ENCODE measurements at regions not wholly inside any gene's neighbourhood (a gene's known extent, or its start where the extent isn't known, plus 50 kb on each side); places are given as distances from the start of the nearest gene placed in this dataset.
"Not testable (repeated sequence)": the region's sequence is repeated elsewhere in the genome, so short reads cannot be mapped to it uniquely, and the experiment has no call there.

GRCh38 chr3:191680989-191681597 lies 220.1 kb downstream of the PYDC2 start:
- TF ChIP-seq EZH2phosphoT487 (IDR thresholded peaks at IDR 0.05; ENCODE audit: low read depth), result no peak
- TF ChIP-seq CTCF (IDR thresholded peaks at IDR 0.05; ENCODE audit: low read depth, low read length), result no peak
- no peaks in the 10 kb centered on the region for H3K79me2 ChIP-seq (ENCODE audit: low read length)
- H3K4me1 ChIP-seq (ENCODE audit: low read length), result no peaks in the 10 kb centered on the region
- H3K4me3 ChIP-seq (ENCODE audit: low read length), result no peak overlapping the region
- no peaks in the 10 kb centered on the region for H3K9me3 ChIP-seq (ENCODE audit: insufficient read depth, low read length)
- H3K27me3 ChIP-seq (ENCODE audit: low read depth, low read length), result no peaks in the 10 kb centered on the region
- H3K36me3 ChIP-seq (replicated peaks; ENCODE audit: low read depth, low read length), result no peaks in the 10 kb centered on the region
- no peaks in the 10 kb centered on the region for H4K20me1 ChIP-seq (ENCODE audit: insufficient read depth, low read length)
- H3K27ac ChIP-seq (ENCODE audit: low read length), result no peak overlapping the region
- H3K9ac ChIP-seq (ENCODE audit: low read length), result no peak overlapping the region
- H2AFZ ChIP-seq (ENCODE audit: low read depth, low read length), result no peak overlapping the region
- H3K4me2 ChIP-seq (ENCODE audit: low read length), result no peak overlapping the region

GRCh38 chr3:191682961-191683360 lies 222.0 kb downstream of the PYDC2 start:
- no peaks in the 10 kb centered on the region for H3K79me2 ChIP-seq (ENCODE audit: low read length)
- no peaks in the 10 kb centered on the region for H3K9me3 ChIP-seq (ENCODE audit: insufficient read depth, low read length)
- no peaks in the 10 kb centered on the region for H3K36me3 ChIP-seq (replicated peaks; ENCODE audit: low read depth, low read length)
- H3K4me1 ChIP-seq (ENCODE audit: low read length), result no peaks in the 10 kb centered on the region
- H3K9ac ChIP-seq (ENCODE audit: low read length), result no peak overlapping the region
- no peak overlapping the region for H3K27ac ChIP-seq (ENCODE audit: low read length)
- H3K27me3 ChIP-seq (ENCODE audit: low read depth, low read length), result no peaks in the 10 kb centered on the region
- H2AFZ ChIP-seq (ENCODE audit: low read depth, low read length), result no peak overlapping the region
- H3K4me3 ChIP-seq (ENCODE audit: low read length), result no peak overlapping the region
- H3K4me2 ChIP-seq (ENCODE audit: low read length), result no peak overlapping the region
- H4K20me1 ChIP-seq (ENCODE audit: insufficient read depth, low read length), result no peaks in the 10 kb centered on the region
- no peak for TF ChIP-seq EZH2phosphoT487 (IDR thresholded peaks at IDR 0.05; ENCODE audit: low read depth)
- TF ChIP-seq CTCF (IDR thresholded peaks at IDR 0.05; ENCODE audit: low read depth, low read length), result no peak

GRCh38 chr3:191686626-191687025 lies 225.7 kb downstream of the PYDC2 start:
- Histone ChIP-seq H3K27me3 (ENCODE audit: low read depth, low read length) (no peaks in the 10 kb centered on the region), H3K9ac (ENCODE audit: low read length) (no peak overlapping the region), H3K27ac (ENCODE audit: low read length) (no peak overlapping the region), H3K4me1 (ENCODE audit: low read length) (no peaks in the 10 kb centered on the region), H3K9me3 (ENCODE audit: insufficient read depth, low read length) (no peaks in the 10 kb centered on the region), H3K4me3 (ENCODE audit: low read length) (no peak overlapping the region), H3K4me2 (ENCODE audit: low read length) (no peak overlapping the region), H4K20me1 (ENCODE audit: insufficient read depth, low read length) (no peaks in the 10 kb centered on the region), H3K36me3 (replicated peaks; ENCODE audit: low read depth, low read length) (no peaks in the 10 kb centered on the region), H3K79me2 (ENCODE audit: low read length) (no peaks in the 10 kb centered on the region), H2AFZ (ENCODE audit: low read depth, low read length) (no peak overlapping the region)
- no peak for TF ChIP-seq CTCF (IDR thresholded peaks at IDR 0.05; ENCODE audit: low read depth, low read length)

GRCh38 chr3:191688756-191689433 lies 227.9 kb downstream of the PYDC2 start:
- Histone ChIP-seq H3K36me3 (replicated peaks; ENCODE audit: low read depth, low read length) (no peaks in the 10 kb centered on the region), H3K27me3 (ENCODE audit: low read depth, low read length) (no peaks in the 10 kb centered on the region), H3K9me3 (ENCODE audit: insufficient read depth, low read length) (no peaks in the 10 kb centered on the region), H3K4me2 (ENCODE audit: low read length) (no peak overlapping the region), H3K4me1 (ENCODE audit: low read length) (peaks cover 6% of the 10 kb centered on the region), H4K20me1 (ENCODE audit: insufficient read depth, low read length) (no peaks in the 10 kb centered on the region), H3K4me3 (ENCODE audit: low read length) (no peak overlapping the region), H2AFZ (ENCODE audit: low read depth, low read length) (no peak overlapping the region; the same call in 1 of the 2 replicates), H3K27ac (ENCODE audit: low read length) (no peak overlapping the region), H3K79me2 (ENCODE audit: low read length) (no peaks in the 10 kb centered on the region), H3K9ac (ENCODE audit: low read length) (no peak overlapping the region)
- TF ChIP-seq EZH2phosphoT487 (IDR thresholded peaks at IDR 0.05; ENCODE audit: low read depth) (no peak), CTCF (IDR thresholded peaks at IDR 0.05; ENCODE audit: low read depth, low read length) (no peak)

GRCh38 chr3:191691184-191691583 lies 230.2 kb downstream of the PYDC2 start:
- H3K4me1 ChIP-seq (ENCODE audit: low read length); H3K9ac ChIP-seq (ENCODE audit: low read length); H3K9me3 ChIP-seq (ENCODE audit: insufficient read depth, low read length); H3K79me2 ChIP-seq (ENCODE audit: low read length); H3K4me2 ChIP-seq (ENCODE audit: low read length); H2AFZ ChIP-seq (ENCODE audit: low read depth, low read length); H3K4me3 ChIP-seq (ENCODE audit: low read length); H4K20me1 ChIP-seq (ENCODE audit: insufficient read depth, low read length); H3K36me3 ChIP-seq (replicated peaks; ENCODE audit: low read depth, low read length); H3K27ac ChIP-seq (ENCODE audit: low read length); H3K27me3 ChIP-seq (ENCODE audit: low read depth, low read length): not testable (repeated sequence)

All from OCI-LY3 (cell line).